Mucosa of descending colon (tissue), 3 donors: ENCODE measurements at regions not wholly inside any gene's neighbourhood (a gene's known extent, or its start where the extent isn't known, plus 50 kb on each side); places are given as distances from the start of the nearest gene placed in this dataset.

ENCODE experiments used
- ATAC-seq: fragments of 200-7000 bp; cut with Tn5 transposase; one replicate; pipeline ENCODE4 v1.9.1; 2020; ENCODE audit warnings: mild to moderate bottlenecking, moderate library complexity
- DNase-seq, 3 donors: peaks; one replicate each; pipeline ENCODE4 v3.0.0-alpha.2; 2020
- H3K36me3 ChIP-seq: fragments of 200-600 bp; one replicate; pipeline ENCODE4 v1.8.0; 2021; ENCODE audit warnings: low read depth, mild to moderate bottlenecking
- H3K4me1 ChIP-seq: fragments of 200-600 bp; one replicate; pipeline ENCODE4 v1.8.0; 2021; ENCODE audit warnings: low read depth, mild to moderate bottlenecking
- H3K4me3 ChIP-seq: fragments of 200-600 bp; one replicate; pipeline ENCODE4 v1.8.0; 2021; ENCODE audit warnings: mild to moderate bottlenecking
- H3K9me3 ChIP-seq: fragments of 200-600 bp; one replicate; pipeline ENCODE4 v1.8.0; 2021; ENCODE audit warnings: mild to moderate bottlenecking
- CTCF ChIP-seq: fragments of 200-600 bp; IDR thresholded peaks from one replicate; pipeline ENCODE4 v1.8.0; 2022; ENCODE audit warnings: antibody characterized with exemption, mild to moderate bottlenecking
- intact Hi-C, 2 donors: fragments of 100-400 bp; cut with DNase I in 1 of 2; cut with micrococcal nuclease in 1 of 2; formaldehyde crosslinking; loops; one replicate each; pipeline versions ENCODE4 v1.11.0 to v1.11.1; 2022; cut with DNase I, micrococcal nuclease
- donor health status: DM: no; HTN: no; CAD: no; lungs with moderate emphysema.
- donor health status: DM: no; HTN: no; CAD: no.
- donor health status: DM: no; HTN: yes; CAD: no.

GRCh38 chr17:22409160-22409751, 716.9 kb downstream of the KCNJ18 start:
- Histone ChIP-seq H3K9me3 (peaks cover 50% of the 10 kb centered on the region), H3K4me1 (no peaks in the 10 kb centered on the region), H3K4me3 (no peak overlapping the region), H3K36me3 (no peaks in the 10 kb centered on the region)
- no peak for TF ChIP-seq CTCF
- intact Hi-C loops: no loop called here
- peak in 1 of 3 donors; percentile 43 for DNase-seq
- ATAC-seq: no peak

DNA sequence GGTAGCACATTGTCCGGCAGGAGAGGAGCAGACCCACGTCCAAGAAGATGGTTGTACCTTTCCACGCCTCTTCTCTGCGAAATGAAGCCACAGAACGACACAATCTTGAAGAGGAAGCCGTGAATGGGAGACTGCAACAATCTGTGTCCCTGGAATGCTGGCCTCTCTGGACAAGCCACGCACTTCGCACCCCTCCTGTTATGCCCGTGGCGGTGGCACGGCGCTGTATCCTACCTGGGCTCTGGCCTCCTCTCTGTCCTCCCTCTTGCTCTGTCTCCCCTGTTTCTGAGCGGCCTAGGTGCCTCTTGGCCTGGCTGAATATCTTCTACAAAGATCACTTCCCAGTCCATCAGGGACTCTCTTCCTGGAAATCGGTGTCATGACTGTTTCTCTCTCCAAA, 717.8 kb downstream of the KCNJ18 start:
- DNase-seq (no peak), ATAC-seq (no peak)
- H3K4me3 ChIP-seq: no peak overlapping the region
- intact Hi-C loops: no loop called here
- no peak for TF ChIP-seq CTCF
- H3K36me3 ChIP-seq: no peaks in the 10 kb centered on the region
- no peaks in the 10 kb centered on the region for H3K4me1 ChIP-seq
- peaks cover 51% of the 10 kb centered on the region for H3K9me3 ChIP-seq

DNA sequence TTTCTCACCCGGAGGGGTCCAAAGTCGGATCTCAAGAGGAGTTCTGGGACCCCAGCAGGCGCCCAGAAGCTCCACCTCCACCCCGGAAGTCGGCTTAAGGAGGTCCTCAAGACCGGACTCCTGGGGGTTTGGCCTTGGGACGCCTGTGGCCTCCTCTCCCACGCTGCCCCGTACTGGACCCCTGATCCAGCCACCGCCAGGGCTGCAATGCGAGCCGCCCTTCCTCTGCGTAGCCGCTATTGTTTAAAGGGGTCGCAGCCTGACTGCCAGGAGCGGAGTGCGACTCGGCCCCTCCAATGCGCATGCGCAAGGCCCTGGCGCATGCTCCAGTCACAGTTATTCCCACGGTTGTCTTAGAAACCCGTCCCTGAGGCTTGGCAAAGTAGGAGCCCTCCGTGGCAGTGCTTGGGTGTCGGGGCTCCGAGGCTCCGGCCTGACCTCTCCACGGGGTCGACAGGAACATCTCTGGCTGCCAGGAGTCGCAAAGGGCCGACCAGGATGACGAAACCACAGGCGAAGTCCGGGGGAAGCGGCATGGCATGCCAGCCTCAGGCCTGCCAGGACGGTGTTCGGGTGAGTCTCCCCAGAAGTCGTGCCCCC, 719.0 kb downstream of the KCNJ18 start:
- no peaks in the 10 kb centered on the region for H3K36me3 ChIP-seq
- TF ChIP-seq CTCF: no peak
- DNase-seq: peak in 1 of 3 donors; percentile 36
- no peak for ATAC-seq
- intact Hi-C loops: no loop called here
- H3K4me3 ChIP-seq: no peak overlapping the region
- peaks cover 56% of the 10 kb centered on the region for H3K9me3 ChIP-seq
- no peaks in the 10 kb centered on the region for H3K4me1 ChIP-seq

- Histone ChIP-seq H3K4me1 (no peaks in the 10 kb centered on the region), H3K9me3 (peaks cover 56% of the 10 kb centered on the region), H3K4me3 (no peak overlapping the region), H3K36me3 (no peaks in the 10 kb centered on the region)
- no peak for ATAC-seq
- intact Hi-C loops: no loop called here
- DNase-seq: no peak
- no peak for TF ChIP-seq CTCF
Observed at GRCh38 chr17:22435231-22435974, 743.1 kb downstream of the KCNJ18 start.

DNA sequence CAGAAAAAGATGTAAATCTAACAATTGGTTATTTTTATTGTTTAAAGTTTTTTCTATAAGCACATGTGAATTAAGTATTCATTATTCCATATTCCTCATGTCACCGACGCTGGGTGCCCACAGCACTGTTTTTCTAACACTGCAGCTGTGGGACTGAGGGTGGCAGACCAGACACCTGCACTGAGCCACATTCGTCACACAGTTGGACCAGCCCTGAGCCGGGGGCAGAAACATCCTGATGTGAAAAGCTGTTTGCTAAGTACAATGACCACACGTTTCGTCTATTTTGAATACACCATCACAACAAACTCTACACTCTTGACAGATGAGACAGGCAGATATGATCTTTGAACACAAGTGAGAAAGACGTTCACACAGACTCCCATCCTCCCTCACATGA, 749.5 kb downstream of the KCNJ18 start:
- no peak overlapping the region for H3K4me3 ChIP-seq
- intact Hi-C loops: no loop called here
- no peaks in the 10 kb centered on the region for H3K36me3 ChIP-seq
- peaks cover 63% of the 10 kb centered on the region for H3K9me3 ChIP-seq
- no peaks in the 10 kb centered on the region for H3K4me1 ChIP-seq
- ATAC-seq (no peak), DNase-seq (no peak)
- no peak for TF ChIP-seq CTCF
